ENCODE measurements at regions not wholly inside any gene's neighbourhood (a gene's known extent, or its start where the extent isn't known, plus 50 kb on each side); places are given as distances from the start of the nearest gene placed in this dataset.

DNA sequence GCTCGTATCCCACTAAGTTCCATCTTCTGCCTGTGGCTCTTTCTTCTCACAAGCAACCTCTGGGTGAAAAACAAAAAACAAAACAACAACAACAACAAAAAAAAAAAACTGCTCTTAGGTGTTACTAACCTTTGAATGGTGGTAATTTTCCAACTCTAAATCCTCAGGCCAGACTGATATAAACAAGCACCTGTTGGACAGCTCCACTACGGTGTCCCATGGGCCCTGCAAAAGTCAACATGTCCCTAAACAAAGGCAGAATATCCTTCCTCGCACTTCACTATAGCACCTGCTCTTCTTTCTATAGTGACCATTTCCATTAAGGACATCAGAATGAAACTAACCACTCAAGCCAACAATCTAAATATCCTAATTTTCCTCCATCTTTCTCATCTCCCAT lies 54.6 kb upstream of the PARM1 start:
- intact Hi-C loops (cut with micrococcal nuclease) = loop anchor here (10.0 kb wide), 1 partner anchor 616 kb away; no protein-coding TSS in a partner anchor

- intact Hi-C loops (cut with micrococcal nuclease) = loop anchor here (10.0 kb wide), 1 partner anchor 619 kb away; no protein-coding TSS in a partner anchor
Observed at GRCh38 chr4:74875451-74875850, 57.5 kb upstream of the PARM1 start.

GRCh38 chr4:74874753-74875367 lies 58.1 kb upstream of the PARM1 start:
- intact Hi-C loops (cut with micrococcal nuclease) = loop anchor here (10.0 kb wide), 1 partner anchor 620 kb away; no protein-coding TSS in a partner anchor

- intact Hi-C loops (cut with micrococcal nuclease) = loop anchor here (10.0 kb wide), 1 partner anchor 621 kb away; no protein-coding TSS in a partner anchor
Observed at GRCh38 chr4:74873545-74874301, 59.2 kb upstream of the PARM1 start.

DNA sequence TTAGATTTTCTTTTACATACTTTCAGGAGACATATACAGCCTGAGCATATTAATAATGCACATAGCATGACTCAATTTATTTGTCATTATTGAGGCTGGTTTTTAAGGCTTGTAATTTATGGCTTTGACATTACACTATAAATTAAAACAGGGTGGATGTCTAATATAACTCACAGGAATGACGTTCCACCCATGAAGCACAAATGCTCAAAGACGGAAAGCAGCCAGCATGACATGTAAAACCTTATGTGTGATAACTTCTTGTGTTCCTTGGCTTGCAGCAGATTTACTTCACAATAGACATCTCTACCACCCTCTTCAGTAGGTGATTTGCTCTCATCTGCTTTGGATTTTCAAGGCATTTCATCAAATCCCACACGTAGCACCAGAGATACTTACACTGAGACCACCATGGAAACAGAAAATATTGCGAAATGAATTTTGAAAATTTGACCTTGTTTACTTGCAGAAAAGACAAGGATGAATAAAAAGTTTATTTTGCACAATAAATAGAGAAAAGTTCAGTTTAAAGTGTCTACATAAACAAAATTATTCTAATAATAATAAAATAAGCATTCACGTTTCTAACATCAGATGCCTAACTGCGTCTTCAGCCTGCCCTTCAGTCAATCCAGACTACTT lies 64.7 kb upstream of the BTC start:
- intact Hi-C loops (cut with micrococcal nuclease) = no loop called here

GRCh38 chr4:74855879-74856278 lies 61.6 kb upstream of the BTC start:
- intact Hi-C loops (cut with micrococcal nuclease) = no loop called here

GRCh38 chr4:74848774-74849173 lies 54.5 kb upstream of the BTC start:
- intact Hi-C loops (cut with micrococcal nuclease) = no loop called here

- intact Hi-C loops (cut with micrococcal nuclease) = no loop called here
Observed at GRCh38 chr4:74845834-74846233, 51.5 kb upstream of the BTC start.

All from T-helper 2 cell treated with Interferon-gamma antibody and Interleukin-4, amounts not matched to agents 100 ng/mL and 5 ng/mL, for 36 hours (primary cell).